GM18502 (cell line): ENCODE measurements at regions not wholly inside any gene's neighbourhood (a gene's known extent, or its start where the extent isn't known, plus 50 kb on each side); places are given as distances from the start of the nearest gene placed in this dataset.

ENCODE experiments used
- ATAC-seq: cut with Tn5 transposase; IDR thresholded peaks from one replicate; pipeline ENCODE4 v1.9.1; 2021; ENCODE audit warnings: mild to moderate bottlenecking; ENCODE audit not compliant: unreplicated experiment, poor library complexity

DNA sequence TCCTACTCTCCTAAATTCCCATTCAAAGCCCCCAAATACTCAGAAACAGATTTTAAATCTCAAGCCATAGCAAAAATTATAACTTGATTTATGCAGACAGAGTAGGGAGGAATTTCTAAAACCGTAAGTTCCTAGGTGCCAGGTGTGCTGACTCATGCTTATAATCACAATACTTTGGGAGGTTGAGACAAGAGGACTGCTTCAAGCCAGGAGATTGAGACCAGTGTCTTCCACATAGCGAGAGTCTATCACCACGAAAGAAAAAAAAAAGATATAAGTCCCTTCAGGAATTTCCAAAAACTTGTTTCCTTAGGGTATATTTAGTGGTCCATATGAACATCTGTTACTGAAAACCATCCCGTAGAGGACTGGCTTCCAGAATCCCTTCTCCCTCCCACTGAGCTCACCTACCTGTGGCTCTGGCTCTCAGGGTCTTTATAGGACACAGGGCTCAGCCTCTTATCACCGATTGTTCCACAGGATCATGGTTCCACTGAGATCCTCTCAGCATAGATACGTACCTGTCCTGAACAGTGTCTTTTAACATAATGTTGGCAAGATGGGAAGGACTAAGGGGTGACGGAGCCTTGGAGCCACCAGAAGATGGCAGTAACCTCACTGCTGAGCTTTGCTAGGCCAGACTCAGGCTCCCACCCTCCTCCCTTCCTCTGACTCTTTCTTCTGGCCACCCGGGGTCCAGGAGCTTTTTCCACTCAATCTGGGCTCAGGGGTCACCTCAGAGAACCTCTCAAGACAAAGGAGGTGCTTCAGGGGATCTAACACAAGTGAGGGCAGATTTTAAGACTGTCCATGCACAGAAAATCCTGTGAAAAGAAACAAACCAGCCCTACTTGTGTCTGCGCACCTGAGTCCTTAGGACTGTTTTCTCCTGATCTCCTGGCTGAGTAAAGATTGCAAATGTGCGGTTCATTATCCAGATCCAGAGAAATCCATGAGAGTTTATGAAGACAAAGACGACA lies 117.5 kb upstream of the TOP3B start:
- ATAC-seq: no peak

DNA sequence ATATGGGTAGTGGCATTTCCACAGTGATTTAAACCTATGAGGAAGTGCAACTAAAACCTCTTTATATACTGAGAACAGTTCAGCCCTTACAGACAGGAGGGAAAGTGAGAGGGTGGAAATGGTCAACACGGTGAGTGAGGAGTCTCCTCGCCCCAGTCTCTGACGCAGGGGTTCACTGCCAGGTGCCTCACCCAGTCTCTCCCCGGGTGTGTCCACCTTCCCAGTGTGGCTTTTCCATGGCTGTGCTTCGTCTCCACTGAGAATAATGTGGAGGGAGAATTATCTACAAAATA lies 116.6 kb upstream of the TOP3B start:
- peak; percentile 62 for ATAC-seq

DNA sequence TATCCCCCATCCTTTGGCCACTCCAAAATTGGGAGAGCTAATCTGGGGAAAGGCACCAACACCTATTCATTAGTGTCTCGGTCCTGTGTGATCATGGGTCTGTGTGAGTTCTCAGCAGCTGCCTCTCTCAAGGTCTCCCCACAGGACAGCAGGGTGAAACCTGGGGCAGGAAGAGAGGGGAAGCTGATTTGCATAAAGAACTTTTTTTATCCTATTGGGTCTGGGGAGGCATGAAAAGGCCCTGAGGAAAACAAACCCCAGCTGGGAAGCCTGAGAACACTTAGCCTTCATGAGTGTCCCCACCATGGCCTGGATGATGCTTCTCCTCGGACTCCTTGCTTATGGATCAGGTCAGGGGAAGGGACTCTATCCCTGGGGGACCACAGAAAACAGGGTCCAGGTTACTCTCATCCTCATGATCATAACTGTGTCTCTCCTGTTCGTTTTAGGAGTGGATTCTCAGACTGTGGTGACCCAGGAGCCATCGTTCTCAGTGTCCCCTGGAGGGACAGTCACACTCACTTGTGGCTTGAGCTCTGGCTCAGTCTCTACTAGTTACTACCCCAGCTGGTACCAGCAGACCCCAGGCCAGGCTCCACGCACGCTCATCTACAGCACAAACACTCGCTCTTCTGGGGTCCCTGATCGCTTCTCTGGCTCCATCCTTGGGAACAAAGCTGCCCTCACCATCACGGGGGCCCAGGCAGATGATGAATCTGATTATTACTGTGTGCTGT lies 116.0 kb upstream of the TOP3B start:
- ATAC-seq: no peak

DNA sequence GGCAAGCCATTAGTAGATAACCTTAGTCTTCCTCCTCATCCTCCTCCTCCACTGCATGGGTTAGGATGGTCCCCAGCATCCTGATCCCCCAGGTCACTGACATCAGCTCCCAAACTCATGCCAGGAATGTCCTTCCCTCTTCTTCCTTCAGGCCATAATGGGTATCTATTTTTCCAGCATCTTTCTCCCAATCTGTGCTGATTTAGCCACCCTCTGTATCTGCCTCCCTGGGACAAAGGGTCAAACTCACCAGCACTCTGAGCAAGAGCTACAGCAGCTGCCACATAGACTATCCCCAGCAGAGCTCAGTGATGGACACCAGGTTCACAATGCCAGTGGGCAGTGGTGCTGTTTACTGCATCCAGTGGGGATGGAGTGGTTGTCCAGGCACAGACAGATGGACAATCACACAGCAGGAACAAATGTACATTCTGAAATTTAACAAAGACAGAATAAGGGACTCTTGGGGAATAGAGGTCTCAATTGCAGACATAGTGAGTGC lies 115.2 kb upstream of the TOP3B start:
- ATAC-seq: no peak

GRCh38 chr22:22094921-22095320 lies 112.3 kb upstream of the TOP3B start:
- ATAC-seq: no peak

DNA sequence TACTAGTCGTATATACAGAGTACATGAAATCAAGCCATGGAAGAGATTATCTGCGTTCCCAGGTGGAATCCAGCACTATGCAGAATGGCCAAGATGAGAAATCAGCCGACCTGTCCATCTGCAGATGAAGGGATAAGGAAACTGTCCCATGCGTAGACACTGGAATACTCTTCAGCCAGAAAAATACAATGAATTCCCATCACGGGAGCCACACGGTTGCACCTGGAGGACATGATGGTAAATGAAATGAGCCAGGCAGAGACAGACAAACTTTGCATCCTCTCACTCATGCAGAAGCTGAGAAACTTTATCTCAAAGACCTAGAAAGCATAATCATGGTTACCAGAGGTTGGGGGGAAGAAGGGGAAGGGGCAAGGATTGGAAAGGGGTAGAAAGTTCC lies 111.9 kb upstream of the TOP3B start:
- ATAC-seq: no peak

DNA sequence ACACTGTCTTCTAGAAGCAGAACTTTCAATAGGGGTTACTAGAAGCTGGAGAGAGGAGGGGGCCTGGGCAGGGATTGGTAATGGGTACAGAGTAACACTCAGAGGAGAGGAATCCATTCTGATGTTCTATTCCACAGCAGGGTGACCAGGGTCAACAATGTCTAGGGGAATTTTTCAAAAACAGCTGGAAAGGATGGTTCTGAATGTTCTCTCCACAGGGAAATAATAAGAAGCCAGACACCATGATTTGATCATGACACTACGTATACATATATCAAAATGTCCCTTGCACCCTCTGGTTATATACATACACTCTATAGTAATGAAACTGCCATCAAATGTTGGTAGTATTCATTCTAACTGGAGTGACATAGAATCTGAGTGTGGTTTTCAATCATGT lies 111.2 kb upstream of the TOP3B start:
- no peak for ATAC-seq

- ATAC-seq: no peak
Measured at GRCh38 chr22:22092974-22093373, 110.4 kb upstream of the TOP3B start.

DNA sequence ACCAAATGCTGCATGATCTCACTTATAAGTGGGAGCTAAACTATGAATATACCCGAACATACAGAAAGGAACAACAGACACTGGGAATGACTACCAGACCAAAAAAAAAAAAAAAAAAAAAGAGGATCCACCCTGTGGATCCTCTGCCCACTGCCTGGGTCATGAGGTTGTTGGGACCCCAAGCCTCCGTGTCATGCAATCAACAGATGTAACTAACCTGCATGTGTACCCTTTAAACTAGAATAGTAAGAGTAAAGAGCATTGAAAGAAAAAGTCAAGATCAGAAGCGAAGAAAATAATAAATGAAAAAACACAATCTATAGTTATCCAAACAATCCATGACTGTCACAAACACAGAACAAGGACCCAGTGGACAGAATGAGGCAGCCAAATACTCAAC lies 109.5 kb upstream of the TOP3B start:
- no peak for ATAC-seq

GRCh38 chr22:22091400-22091878 lies 108.9 kb upstream of the TOP3B start:
- ATAC-seq: no peak

DNA sequence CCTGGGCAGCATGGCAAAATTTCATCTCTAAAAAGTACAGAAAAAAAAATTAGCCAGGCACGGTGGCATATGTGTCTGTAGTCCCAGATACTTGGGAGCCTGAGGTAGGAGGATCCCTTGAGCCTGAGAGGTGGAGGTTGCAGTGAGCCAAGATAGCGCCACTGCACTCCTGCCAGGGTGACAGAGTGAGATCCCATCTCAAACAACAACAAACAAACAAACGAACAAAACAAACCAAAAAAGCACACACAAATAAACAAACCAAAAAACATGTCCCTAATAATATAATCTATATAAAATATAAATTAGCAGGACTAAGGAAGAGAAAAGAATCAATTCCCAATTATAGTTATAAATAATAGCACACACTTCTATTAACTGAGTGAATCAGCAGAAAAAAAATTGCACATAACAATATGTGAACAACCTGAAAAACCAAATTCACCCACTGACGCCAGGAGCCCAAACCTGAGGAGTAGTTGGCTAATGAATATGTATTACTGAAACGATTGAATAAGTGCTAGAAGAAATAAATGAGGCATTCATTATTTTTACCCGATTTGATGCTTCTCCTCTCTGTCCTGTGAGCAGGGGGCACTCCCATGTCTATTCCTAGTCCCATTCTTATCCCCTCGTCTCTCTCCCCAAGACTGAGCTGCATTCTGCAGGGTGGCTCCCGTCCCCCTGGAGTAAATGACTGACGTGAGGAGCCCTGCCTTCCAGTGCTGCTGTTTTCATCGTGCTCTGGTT lies 108.2 kb upstream of the TOP3B start:
- ATAC-seq: no peak

DNA sequence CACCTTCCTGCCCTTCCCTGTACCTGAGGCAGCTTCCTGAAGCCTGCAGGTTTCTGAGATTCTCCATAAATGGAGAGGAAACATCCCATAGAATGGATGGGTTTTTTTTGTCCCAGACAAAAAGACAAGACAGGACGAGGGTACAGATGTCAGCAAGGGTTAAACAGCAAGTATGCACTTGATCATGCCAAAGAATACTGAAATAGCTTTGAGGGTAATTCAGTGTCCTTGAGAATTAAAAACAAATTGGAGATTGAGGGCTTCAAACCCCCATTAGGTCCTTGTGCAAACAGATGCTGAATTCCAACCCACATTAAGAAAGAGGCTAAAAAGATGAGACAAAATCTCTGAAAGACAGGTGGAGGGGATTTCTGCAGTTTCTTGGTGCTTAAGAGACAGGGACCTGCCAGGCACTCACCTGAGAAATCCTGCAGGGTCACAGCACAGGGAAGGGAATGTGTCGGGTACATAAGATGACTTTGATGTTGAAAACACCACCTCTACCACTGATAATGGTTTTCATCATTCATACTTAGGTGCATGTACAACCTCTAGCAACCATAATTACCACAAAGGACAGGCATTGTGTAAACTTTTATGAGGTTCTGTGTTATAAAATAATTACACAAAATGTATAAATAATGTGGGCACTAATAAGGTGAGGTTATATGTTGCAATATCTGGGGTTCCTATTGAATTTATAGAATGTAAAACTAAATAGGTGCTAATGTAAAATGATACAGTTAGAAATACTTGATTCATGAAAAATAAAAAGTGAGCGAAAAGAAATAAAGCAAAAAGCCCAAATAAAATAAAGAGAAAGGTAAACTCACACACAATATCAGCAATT lies 107.1 kb upstream of the TOP3B start:
- ATAC-seq: no peak

- no peak for ATAC-seq
Measured at GRCh38 chr22:22088658-22089458, 106.3 kb upstream of the TOP3B start.

DNA sequence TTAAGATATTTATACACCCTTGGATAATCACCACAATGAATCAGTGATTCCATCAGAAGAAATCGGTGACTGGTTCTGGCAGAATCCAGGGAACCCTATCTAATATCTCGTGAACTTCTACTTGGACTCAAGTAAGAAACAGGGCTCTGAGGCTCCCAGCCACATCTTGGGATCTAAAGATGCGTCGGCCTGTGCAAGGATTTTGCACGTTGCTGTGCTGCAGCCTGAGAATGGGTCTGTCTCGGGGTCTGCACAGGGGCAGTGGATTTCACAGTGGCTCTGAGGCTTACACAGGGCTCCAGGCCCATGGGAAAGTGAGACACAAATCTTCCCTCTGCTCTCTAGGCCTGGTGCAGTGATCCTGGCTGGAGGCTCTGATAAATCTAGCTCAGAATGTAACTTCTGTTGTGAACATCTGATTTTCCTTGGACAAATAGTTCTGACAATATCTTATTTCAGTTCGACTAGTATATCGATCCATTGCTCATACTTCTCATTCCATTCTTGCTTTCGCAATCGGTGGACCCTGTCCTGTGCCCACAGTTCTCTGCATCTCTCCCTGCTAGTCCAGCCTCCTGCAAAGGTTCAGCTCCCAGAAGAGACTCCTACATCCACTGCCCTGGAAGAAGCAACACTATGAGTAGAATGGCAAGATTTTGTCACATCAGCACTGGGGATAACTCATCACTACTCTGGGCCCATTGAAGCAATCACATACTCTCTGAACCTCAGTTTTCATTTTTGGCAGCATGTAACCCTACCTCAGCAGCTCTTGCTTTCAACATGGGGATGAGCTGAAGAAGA lies 105.5 kb upstream of the TOP3B start:
- ATAC-seq: no peak

DNA sequence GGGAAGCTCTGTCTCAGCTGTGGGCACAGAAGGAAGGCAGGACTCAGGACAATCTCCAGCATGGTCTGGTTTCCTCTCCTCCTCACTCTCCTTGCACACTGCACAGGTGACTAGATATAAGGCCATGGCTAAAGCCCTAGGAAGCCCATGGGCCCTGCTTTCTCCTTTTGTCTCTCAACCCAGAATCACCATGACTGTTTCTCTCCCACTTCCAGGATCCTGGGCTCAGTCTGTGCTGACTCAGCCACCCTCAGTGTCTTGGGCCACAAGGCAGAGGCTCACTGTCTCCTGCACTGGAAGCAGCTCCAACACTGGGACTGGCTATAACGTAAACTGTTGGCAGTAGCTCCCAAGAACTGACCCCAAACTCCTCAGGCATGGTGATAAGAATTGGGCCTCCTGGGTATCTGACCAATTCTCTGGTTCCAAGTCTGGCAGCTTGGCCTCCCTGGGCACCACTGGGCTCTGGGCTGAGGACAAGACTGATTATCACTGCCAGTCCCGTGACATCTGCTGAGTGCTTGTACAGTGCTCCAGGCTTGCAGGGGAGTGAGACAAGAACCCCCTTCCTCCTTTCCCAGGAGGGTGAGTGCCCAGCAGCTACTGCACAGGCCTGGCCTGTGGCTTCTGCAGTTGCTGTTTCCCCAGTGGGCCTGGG lies 104.0 kb upstream of the TOP3B start:
- ATAC-seq: no peak

DNA sequence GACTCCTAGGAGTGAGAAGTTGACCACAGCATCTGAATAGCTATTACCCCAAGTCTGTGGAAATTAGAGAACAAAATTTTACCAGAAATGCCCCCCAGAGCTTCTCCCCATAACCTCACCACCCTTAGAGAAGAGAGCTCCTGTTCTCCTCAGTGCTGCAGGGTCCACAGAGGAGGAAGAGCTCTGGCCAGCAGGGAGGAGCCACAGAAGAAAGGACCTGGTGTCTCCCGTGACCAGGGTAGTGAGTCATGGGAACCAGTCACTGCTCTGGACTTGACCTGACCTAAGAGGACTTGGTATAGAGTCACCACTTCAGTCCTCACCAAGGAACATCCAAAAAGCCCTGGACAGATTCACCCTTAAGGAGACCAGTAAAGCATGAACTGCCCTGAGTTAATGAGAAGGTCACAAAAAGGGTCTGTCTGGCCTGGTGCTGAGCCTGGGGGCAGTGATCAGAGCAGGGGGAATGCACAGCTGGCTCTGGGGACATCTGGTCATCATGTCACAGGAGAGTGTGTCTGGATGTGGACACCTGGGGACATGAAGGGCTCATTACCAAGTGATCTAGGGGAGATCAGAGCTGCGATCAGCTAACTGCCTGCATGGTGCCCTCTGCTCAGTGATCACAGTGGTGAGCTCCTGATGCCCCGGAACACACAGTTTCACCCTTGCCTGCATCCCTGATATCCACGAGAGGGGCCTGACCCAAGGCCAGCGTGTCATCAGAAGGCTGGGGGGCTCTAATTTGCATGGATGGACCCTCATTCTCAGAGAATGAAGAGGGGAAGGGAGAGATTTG lies 103.3 kb upstream of the TOP3B start:
- no peak for ATAC-seq
